Stimulated activated CD4-positive, alpha-beta T cell treated with anti-CD3 and anti-CD28 coated beads, TNF-alpha, amount 100 ng/mL, for 1 hour (primary cell): ENCODE measurements at regions not wholly inside any gene's neighbourhood (a gene's known extent, or its start where the extent isn't known, plus 50 kb on each side); places are given as distances from the start of the nearest gene placed in this dataset.
"Not testable (repeated sequence)": the region's sequence is repeated elsewhere in the genome, so short reads cannot be mapped to it uniquely, and the experiment has no call there.

ENCODE experiments used
- DNase-seq, 3 donors: peaks; one replicate each; pipeline ENCODE4 v3.0.0-alpha.2; 2020; ENCODE audit warnings: low read depth in 3 of 3, low spot score in 1 of 3

- DNase-seq = not testable (repeated sequence)
Measured at GRCh38 chr14:106355007-106355791, 828.8 kb downstream of the TMEM121 start.

GRCh38 chr14:106355881-106356642, 829.7 kb downstream of the TMEM121 start:
- not testable (repeated sequence) for DNase-seq

GRCh38 chr14:106356643-106356930, 830.2 kb downstream of the TMEM121 start:
- not testable (repeated sequence) for DNase-seq

- not testable (repeated sequence) for DNase-seq
Measured at GRCh38 chr14:106359157-106359887, 832.9 kb downstream of the TMEM121 start.

- not testable (repeated sequence) for DNase-seq
Measured at GRCh38 chr14:106365371-106365770, 839.0 kb downstream of the TMEM121 start.

GRCh38 chr14:106365894-106366293, 839.5 kb downstream of the TMEM121 start:
- DNase-seq = not testable (repeated sequence)

GRCh38 chr14:106366971-106367370, 840.6 kb downstream of the TMEM121 start:
- not testable (repeated sequence) for DNase-seq

- DNase-seq = not testable (repeated sequence)
Measured at GRCh38 chr14:106369456-106369855, 843.1 kb downstream of the TMEM121 start.

- DNase-seq = peak; percentile 34 to 70 (median 58)
Measured at GRCh38 chr14:106372870-106373652, 846.7 kb downstream of the TMEM121 start.

- DNase-seq = not testable (repeated sequence)
Measured at GRCh38 chr14:106373653-106374110, 847.3 kb downstream of the TMEM121 start.

GRCh38 chr14:106377432-106377831, 851.0 kb downstream of the TMEM121 start:
- no peak for DNase-seq

GRCh38 chr14:106378191-106378590, 851.8 kb downstream of the TMEM121 start:
- peak in 1 of 3 donors; percentile 15 for DNase-seq

GRCh38 chr14:106380740-106381139, 854.4 kb downstream of the TMEM121 start:
- DNase-seq = no peak

- DNase-seq = not testable (repeated sequence)
Measured at GRCh38 chr14:106389186-106389585, 862.8 kb downstream of the TMEM121 start.

- DNase-seq = no peak
Measured at GRCh38 chr14:106390401-106390800, 864.0 kb downstream of the TMEM121 start.

GRCh38 chr14:106390947-106391346, 864.6 kb downstream of the TMEM121 start:
- DNase-seq = no peak

- DNase-seq = no peak
Measured at GRCh38 chr14:106393742-106394141, 867.4 kb downstream of the TMEM121 start.

GRCh38 chr14:106395456-106396050, 869.2 kb downstream of the TMEM121 start:
- DNase-seq = no peak

GRCh38 chr14:106396999-106397398, 870.6 kb downstream of the TMEM121 start:
- no peak for DNase-seq

- DNase-seq = not testable (repeated sequence)
Measured at GRCh38 chr14:106398931-106399331, 872.5 kb downstream of the TMEM121 start.
